ENCODE measurements at regions not wholly inside any gene's neighbourhood (a gene's known extent, or its start where the extent isn't known, plus 50 kb on each side); places are given as distances from the start of the nearest gene placed in this dataset.

DNA sequence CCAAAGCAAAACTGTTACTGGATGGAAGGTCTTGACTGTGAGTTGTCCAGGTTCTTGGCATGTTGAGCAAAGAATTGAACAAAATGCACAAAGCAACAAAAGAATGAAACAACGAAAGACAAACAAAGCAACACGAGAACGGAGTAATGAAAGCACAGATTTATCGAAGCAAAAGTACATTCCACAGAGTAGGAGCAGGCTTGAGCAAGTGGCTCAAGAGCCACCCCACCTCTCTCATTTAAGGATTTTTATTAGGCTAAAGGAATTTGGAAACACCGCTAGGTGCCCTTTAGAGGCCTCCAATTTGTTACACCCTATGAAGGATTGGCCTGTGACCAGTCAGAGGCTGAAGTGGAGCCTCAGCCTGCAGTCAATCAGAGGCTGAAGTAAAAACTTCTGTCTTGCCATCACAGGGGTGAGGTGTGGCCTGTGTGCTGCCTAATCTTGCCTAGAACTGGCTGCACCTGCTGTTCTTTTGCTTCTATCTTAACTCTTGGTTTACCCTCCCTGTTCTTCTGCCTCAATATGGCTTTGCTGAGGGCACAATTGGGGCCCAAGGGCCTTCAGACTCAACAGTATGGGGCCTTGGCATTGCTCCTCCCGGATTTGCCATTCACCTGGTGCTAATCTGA, 59.4 kb upstream of the FTH1 start:
- no peak for DNase-seq (ENCODE audit: low read depth)

DNA sequence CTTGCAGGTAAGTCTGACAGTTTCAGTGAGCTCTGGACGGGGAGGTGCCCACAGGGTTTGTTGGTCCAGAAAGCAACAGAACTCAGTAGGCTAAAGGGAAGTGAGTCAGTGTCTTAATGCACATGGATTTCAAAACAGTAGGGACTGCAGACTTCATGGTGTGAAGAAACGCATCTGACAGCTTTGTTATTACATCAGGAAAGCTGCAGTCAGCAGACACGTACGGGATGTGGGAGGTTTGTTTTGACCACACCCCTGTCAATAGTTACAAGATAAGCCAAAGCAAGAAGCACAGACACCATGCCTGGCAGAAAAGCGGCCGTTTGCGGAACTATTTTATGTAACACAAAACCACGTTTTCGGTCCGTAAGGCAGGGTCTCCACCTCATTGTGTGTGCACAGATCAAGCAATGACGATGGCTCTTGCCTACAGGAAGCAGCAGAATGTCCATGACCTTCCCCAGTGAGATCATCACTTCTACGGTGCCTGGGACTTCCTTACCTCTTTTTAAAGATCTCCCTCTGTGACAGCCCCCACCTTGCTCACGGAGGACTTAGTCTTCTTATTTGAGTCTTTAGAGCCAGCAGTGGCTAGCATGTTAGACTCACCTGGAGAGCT, 58.2 kb upstream of the FTH1 start:
- DNase-seq (ENCODE audit: low read depth): peak; percentile 31

DNA sequence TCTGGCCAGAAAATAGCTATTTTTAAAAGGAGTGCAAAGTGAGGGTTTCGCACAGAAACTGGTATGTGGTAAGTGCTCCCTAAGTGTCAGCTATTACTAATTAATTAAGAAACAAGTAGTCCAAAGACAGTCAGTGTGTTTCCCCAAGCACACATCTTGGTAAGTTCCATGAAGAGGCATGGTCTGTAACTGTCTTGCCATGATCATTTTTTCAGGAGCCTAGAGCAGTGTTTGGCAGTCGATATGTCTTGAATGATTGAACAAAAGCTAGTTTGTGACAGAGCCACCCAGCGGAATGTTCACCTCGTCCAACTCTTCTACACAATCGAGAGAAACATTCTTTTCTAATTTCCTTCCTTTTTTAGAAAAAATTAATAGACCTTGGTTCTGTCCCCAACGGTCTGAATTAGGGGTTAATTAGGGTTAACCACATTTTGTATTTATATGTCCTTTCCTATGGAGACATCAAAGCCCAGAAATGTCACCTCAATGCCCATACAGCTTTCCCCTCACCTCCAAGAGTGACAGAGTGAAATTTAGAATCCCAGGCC, 57.6 kb upstream of the FTH1 start:
- DNase-seq (ENCODE audit: low read depth): no peak

DNA sequence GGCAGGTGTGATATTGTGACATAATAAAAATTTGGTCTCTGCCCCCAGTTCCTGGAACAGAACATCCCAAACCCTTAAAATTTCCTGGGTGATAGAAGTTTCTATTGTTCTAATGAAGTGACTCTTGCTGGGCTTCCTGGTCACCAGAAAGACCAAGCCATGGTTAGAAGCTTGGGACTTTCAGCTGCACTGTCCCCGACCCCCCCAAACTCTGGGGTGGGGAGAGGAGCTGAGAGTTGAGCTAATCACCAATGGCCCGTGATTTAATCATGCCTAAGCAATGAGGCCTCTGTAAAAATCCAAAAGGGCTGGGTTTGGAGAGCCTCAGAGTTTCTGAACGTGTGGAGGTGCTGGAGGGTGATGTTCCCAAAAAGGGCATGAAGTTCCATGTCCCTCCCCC, 54.8 kb upstream of the FTH1 start:
- no peak for DNase-seq (ENCODE audit: low read depth)

DNA sequence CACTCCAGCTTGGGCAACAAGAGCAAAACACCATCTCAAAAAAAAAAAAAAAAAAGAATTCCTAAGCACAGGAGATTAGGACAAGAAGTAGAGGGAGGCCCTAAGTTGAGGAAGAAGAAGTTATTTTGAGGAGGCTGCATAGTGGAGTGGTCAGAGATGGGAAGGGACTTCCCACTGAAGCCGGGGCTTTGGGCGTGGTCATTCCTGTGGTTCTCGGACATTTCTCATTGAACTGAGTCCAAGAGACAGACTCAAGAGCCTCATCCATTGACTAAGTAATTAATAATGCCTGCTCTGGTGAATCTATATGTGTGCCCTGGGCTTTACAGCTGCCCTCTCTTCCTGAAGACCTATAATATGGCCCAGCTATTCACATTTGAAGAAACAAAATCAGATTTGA, 53.2 kb upstream of the FTH1 start:
- DNase-seq (ENCODE audit: low read depth): no peak

DNA sequence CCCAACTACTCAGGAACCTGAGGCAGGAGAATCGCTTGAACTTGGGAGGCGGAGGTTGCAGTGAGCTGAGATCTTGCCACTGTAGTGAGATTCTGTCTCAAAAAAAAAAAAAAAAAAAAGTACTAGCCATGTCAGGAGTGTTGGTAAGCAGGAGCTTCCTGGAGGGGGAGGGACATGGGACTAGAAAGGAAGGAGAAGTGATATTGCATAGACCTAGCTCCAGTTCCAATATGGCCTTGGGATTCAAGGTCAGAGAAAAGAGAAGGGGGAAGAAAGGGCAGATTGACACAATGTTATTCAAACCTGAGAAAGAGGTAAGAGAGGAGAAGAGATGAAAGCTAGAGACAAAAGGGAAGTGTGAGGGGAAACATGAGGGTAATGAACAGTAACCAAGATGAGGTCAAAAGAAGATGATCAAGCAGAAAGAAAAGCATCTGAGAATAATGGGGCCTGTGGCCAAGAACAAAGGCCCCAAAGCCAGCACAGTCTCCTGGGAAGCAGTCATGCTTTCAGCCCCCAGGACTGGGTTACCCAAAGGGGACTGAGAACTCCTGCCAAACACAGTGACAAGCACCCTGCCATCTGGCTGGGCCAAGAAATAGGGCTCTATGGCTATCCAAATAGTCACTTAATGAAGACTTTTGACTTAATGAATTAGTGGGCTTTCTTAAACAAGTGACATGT, 51.7 kb upstream of the FTH1 start:
- DNase-seq (ENCODE audit: low read depth): no peak

DNA sequence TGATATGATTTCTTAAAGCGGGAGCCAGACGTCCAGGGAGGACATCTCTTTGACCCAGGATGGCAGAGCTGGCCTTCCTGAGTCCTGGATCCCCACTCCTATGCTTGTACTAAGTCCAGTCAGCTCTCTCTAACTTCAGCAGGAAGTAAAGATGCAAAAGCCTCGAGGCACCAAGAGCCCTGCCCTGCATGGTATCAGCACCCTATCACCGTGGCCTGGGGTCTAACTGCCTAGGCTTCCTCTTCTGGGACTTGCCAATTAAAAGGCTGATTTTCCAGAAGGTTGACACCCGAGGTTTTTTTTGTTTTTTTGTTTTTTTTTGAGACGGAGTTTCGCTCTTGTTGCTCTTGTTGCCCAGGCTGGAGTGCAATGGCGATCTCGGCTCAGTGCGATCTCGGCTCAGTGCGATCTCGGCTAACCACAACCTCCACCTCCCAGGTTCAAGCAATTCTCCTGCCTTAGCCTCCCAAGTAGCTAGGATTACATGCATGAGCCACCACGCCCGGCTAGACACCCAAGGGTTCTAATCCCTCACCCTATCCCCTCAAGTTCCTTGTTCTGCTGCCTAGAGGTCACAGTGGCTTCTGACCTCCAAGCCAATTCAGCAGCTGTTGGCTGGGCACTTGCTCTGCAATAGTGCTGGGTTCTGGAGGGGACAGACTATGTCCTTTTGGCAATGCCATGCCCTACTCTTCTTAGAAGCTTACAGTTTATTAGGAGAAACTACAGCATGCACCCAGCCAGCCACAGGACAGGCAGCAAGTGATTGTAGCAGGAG, 50.6 kb upstream of the FTH1 start:
- no peak for DNase-seq (ENCODE audit: low read depth)

All from stimulated activated CD8-positive, alpha-beta memory T cell treated with anti-CD3 and anti-CD28 coated beads, Interleukin-12 subunit alpha, Interleukin-12 subunit beta, amount 100 ng/mL, for 4 hours (primary cell).